Activated CD8-positive, alpha-beta T cell treated with anti-CD3 and anti-CD28 coated beads for 36 hours (primary cell): ENCODE measurements at regions not wholly inside any gene's neighbourhood (a gene's known extent, or its start where the extent isn't known, plus 50 kb on each side); places are given as distances from the start of the nearest gene placed in this dataset.
A peak's percentile ranks its signal among the peaks of the same experiment; 100 is the strongest.

Experiments used
- ATAC-seq: fragments of 200-7000 bp; cut with Tn5 transposase; one replicate; pipeline ENCODE4 v1.10.0; 2021; ENCODE audit warnings: mild to moderate bottlenecking, moderate library complexity
- CTCF ChIA-PET: fragments of 350-600 bp; sonication (Branson Sonifier 250); formaldehyde crosslinking; loops from one replicate; lab custom pipeline; 2021; ENCODE audit warnings: antibody characterized with exemption; lab: Charles Lee
- POLR2A ChIA-PET: fragments of 350-600 bp; sonication (Branson Sonifier 250); formaldehyde crosslinking; loops from one replicate; lab custom pipeline; 2021; ENCODE audit warnings: antibody characterized with exemption; lab: Charles Lee
- DNase-seq: peaks from one replicate; pipeline ENCODE4 v3.0.0-alpha.2; 2020
- H3K27ac Mint-ChIP-seq: one replicate; pipeline ENCODE4 v1.8.0; 2021; ENCODE audit warnings: mild to moderate bottlenecking, mixed read lengths
- H3K27me3 Mint-ChIP-seq: one replicate; pipeline ENCODE4 v1.8.0; 2021; ENCODE audit warnings: mixed read lengths
- H3K36me3 Mint-ChIP-seq: one replicate; pipeline ENCODE4 v1.8.0; 2021; ENCODE audit warnings: low read depth, mixed read lengths
- H3K4me1 Mint-ChIP-seq: one replicate; pipeline ENCODE4 v1.8.0; 2021; ENCODE audit warnings: low read depth, mixed read lengths
- H3K4me3 Mint-ChIP-seq: one replicate; pipeline ENCODE4 v1.8.0; 2021; ENCODE audit warnings: mild to moderate bottlenecking, moderate library complexity, mixed read lengths
- H3K9me3 Mint-ChIP-seq: one replicate; pipeline ENCODE4 v1.8.0; 2021; ENCODE audit warnings: mixed read lengths
- CTCF ChIP-seq: fragments of 200-600 bp; IDR thresholded peaks from one replicate; pipeline ENCODE4 v1.8.0; 2022; ENCODE audit warnings: antibody characterized with exemption, mild to moderate bottlenecking
- intact Hi-C: fragments of 100-400 bp; cut with micrococcal nuclease; formaldehyde crosslinking; loops from one replicate; pipeline ENCODE4 v1.10.0; 2022

- ATAC-seq = no peak
- ChIA-PET POLR2A (interaction anchor here (0.5 kb wide), 1 partner anchor 345 kb away, joined by 3 read pairs; no protein-coding TSS in a partner anchor), CTCF (no interaction called here)
- Mint-ChIP-seq H3K36me3 (no peaks in the 10 kb centered on the region), H3K4me1 (no peaks in the 10 kb centered on the region), H3K27me3 (peaks cover 1% of the 10 kb centered on the region), H3K4me3 (no peak overlapping the region), H3K27ac (no peak overlapping the region), H3K9me3 (no peaks in the 10 kb centered on the region)
- no peak for DNase-seq
- no peak for TF ChIP-seq CTCF
- intact Hi-C loops = no loop called here
Measured at GRCh38 chr15:77786956-77787355, 154.2 kb upstream of the LINGO1 start.

GRCh38 chr15:77786181-77786890, 153.6 kb upstream of the LINGO1 start:
- ATAC-seq (no peak), DNase-seq (no peak)
- ChIA-PET CTCF (no interaction called here), POLR2A (no interaction called here)
- no peaks in the 10 kb centered on the region for H3K9me3 Mint-ChIP-seq
- H3K4me1 Mint-ChIP-seq = no peaks in the 10 kb centered on the region
- peaks cover 1% of the 10 kb centered on the region for H3K27me3 Mint-ChIP-seq
- no peaks in the 10 kb centered on the region for H3K36me3 Mint-ChIP-seq
- TF ChIP-seq CTCF = no peak
- intact Hi-C loops = no loop called here
- H3K27ac Mint-ChIP-seq = no peak overlapping the region
- no peak overlapping the region for H3K4me3 Mint-ChIP-seq

GRCh38 chr15:77784361-77785292, 151.9 kb upstream of the LINGO1 start:
- no peaks in the 10 kb centered on the region for H3K36me3 Mint-ChIP-seq
- DNase-seq (peak; percentile 61), ATAC-seq (peak; percentile 72)
- intact Hi-C loops = no loop called here
- ChIA-PET CTCF (interaction anchor here (1.6 kb wide), 1 partner anchor 13 kb away, joined by 6 read pairs; no protein-coding TSS in a partner anchor), POLR2A (no interaction called here)
- H3K9me3 Mint-ChIP-seq = no peaks in the 10 kb centered on the region
- no peak overlapping the region for H3K4me3 Mint-ChIP-seq
- H3K27ac Mint-ChIP-seq = no peak overlapping the region
- peaks cover 1% of the 10 kb centered on the region for H3K27me3 Mint-ChIP-seq
- peak; percentile 64 for TF ChIP-seq CTCF
- no peaks in the 10 kb centered on the region for H3K4me1 Mint-ChIP-seq

GRCh38 chr15:77783636-77784035, 150.9 kb upstream of the LINGO1 start:
- no peak overlapping the region for H3K27ac Mint-ChIP-seq
- H3K4me1 Mint-ChIP-seq = no peaks in the 10 kb centered on the region
- no peak for TF ChIP-seq CTCF
- H3K4me3 Mint-ChIP-seq = no peak overlapping the region
- no peaks in the 10 kb centered on the region for H3K36me3 Mint-ChIP-seq
- DNase-seq (no peak), ATAC-seq (no peak)
- ChIA-PET POLR2A (no interaction called here), CTCF (interaction anchor here (0.8 to 1.6 kb wide), 2 partner anchors 14 to 150 kb away, joined by 3 to 6 read pairs; no protein-coding TSS in a partner anchor)
- no peaks in the 10 kb centered on the region for H3K9me3 Mint-ChIP-seq
- H3K27me3 Mint-ChIP-seq = peaks cover 1% of the 10 kb centered on the region
- intact Hi-C loops = no loop called here

GRCh38 chr15:77782691-77783090, 150.0 kb upstream of the LINGO1 start:
- Mint-ChIP-seq H3K4me3 (no peak overlapping the region), H3K27me3 (no peaks in the 10 kb centered on the region), H3K36me3 (no peaks in the 10 kb centered on the region), H3K27ac (no peak overlapping the region), H3K9me3 (no peaks in the 10 kb centered on the region), H3K4me1 (no peaks in the 10 kb centered on the region)
- no peak for ATAC-seq
- TF ChIP-seq CTCF = no peak
- CTCF ChIA-PET = no interaction called here
- intact Hi-C loops = no loop called here
- DNase-seq = no peak
- POLR2A ChIA-PET = no interaction called here
